Mesendoderm (in vitro differentiated cells): ENCODE measurements at regions not wholly inside any gene's neighbourhood (a gene's known extent, or its start where the extent isn't known, plus 50 kb on each side); places are given as distances from the start of the nearest gene placed in this dataset.

Experiments
- DNase-seq: peaks from one replicate; pipeline ENCODE4 v3.0.0; 2013
- H2AK5ac ChIP-seq: 2 replicates; pipeline ENCODE4 v1.6.1; 2013; ENCODE audit warnings: low read length, inconsistent platforms
- H2BK120ac ChIP-seq: 2 replicates; pipeline ENCODE4 v1.6.1; 2013; ENCODE audit warnings: low read depth, mild to moderate bottlenecking, low read length, moderate library complexity, mixed read lengths
- H2BK15ac ChIP-seq: replicated peaks from 2 replicates; pipeline ENCODE4 v1.6.1; 2013; ENCODE audit warnings: low read depth, mild to moderate bottlenecking, moderate library complexity
- H2BK5ac ChIP-seq: 2 replicates; pipeline ENCODE4 v1.6.1; 2013; ENCODE audit warnings: low read length, inconsistent platforms
- H3K18ac ChIP-seq: 2 replicates; pipeline ENCODE4 v1.6.1; 2013; ENCODE audit warnings: mild to moderate bottlenecking, low read length, mixed read lengths
- H3K23ac ChIP-seq: one replicate; pipeline ENCODE4 v1.6.1; 2013; ENCODE audit warnings: low read length
- H3K27ac ChIP-seq: 2 replicates; pipeline ENCODE4 v1.5.1; 2013; ENCODE audit warnings: low read depth, mild to moderate bottlenecking, inconsistent platforms, low read length, moderate library complexity
- H3K27me3 ChIP-seq: 2 replicates; pipeline ENCODE4 v1.6.1; 2013; ENCODE audit warnings: low read length, control low read depth, mild to moderate bottlenecking, inconsistent platforms; ENCODE audit not compliant: insufficient read depth, poor library complexity
- H3K36me3 ChIP-seq: 2 replicates; pipeline ENCODE4 v1.6.1; 2013; ENCODE audit warnings: low read length, inconsistent platforms; ENCODE audit not compliant: control insufficient read depth, insufficient read depth
- H3K4ac ChIP-seq: one replicate; pipeline ENCODE4 v1.6.1; 2013; ENCODE audit warnings: low read depth, mild to moderate bottlenecking, low read length, moderate library complexity
- H3K4me1 ChIP-seq: 2 replicates; pipeline ENCODE4 v1.6.1; 2013; ENCODE audit warnings: low read depth, low read length, inconsistent platforms; ENCODE audit not compliant: control insufficient read depth
- H3K4me2 ChIP-seq: 2 replicates; pipeline ENCODE4 v1.6.1; 2013; ENCODE audit warnings: low read length
- H3K4me3 ChIP-seq: 2 replicates; pipeline ENCODE4 v1.5.1; 2013; ENCODE audit warnings: mild to moderate bottlenecking, low read length
- H3K56ac ChIP-seq: one replicate; pipeline ENCODE4 v1.6.1; 2013; ENCODE audit warnings: low read length
- H3K79me1 ChIP-seq: 2 replicates; pipeline ENCODE4 v1.6.1; 2013; ENCODE audit warnings: low read length, inconsistent platforms
- H3K79me2 ChIP-seq: 2 replicates; pipeline ENCODE4 v1.6.1; 2013; ENCODE audit warnings: mild to moderate bottlenecking, low read length; ENCODE audit not compliant: control insufficient read depth, insufficient read depth
- H3K9ac ChIP-seq: 2 replicates; pipeline ENCODE4 v1.6.1; 2013; ENCODE audit warnings: low read length, inconsistent platforms
- H4K5ac ChIP-seq: one replicate; pipeline ENCODE4 v1.6.1; 2013; ENCODE audit warnings: low read length
- H4K8ac ChIP-seq: one replicate; pipeline ENCODE4 v1.6.1; 2013; ENCODE audit warnings: low read depth, mild to moderate bottlenecking, control low read depth, low read length, moderate library complexity
- WGBS: extraction: QIAGEN DNeasy Blood & Tissue Kit; methylation state at CpG from one replicate; pipeline ENCODE4 v1.1.7; 2013; ENCODE audit warnings: low lambda C conversion rate, missing lambda C conversion rate; ENCODE audit not compliant: insufficient coverage; ENCODE audit errors: extremely low coverage; 5-methylcytosine and 5-hydroxymethylcytosine counted together

- H4K8ac ChIP-seq = no peak overlapping the region
- no peak overlapping the region for H2BK5ac ChIP-seq
- no peak overlapping the region for H3K18ac ChIP-seq
- H3K23ac ChIP-seq = no peak overlapping the region
- no peak overlapping the region for H2AK5ac ChIP-seq
- no peak overlapping the region for H3K4ac ChIP-seq
- no peak overlapping the region for H2BK15ac ChIP-seq
- H3K27ac ChIP-seq = no peak overlapping the region
- no peak overlapping the region for H4K5ac ChIP-seq
- H3K79me2 ChIP-seq = no peaks in the 10 kb centered on the region
- no peak overlapping the region for H3K9ac ChIP-seq
- H3K4me1 ChIP-seq = no peaks in the 10 kb centered on the region
- H3K4me2 ChIP-seq = no peak overlapping the region
- no peaks in the 10 kb centered on the region for H3K79me1 ChIP-seq
- H3K27me3 ChIP-seq = no peaks in the 10 kb centered on the region
- no CpG with 5 or more reads among the region's 6 CpGs for WGBS
- H3K4me3 ChIP-seq = no peak overlapping the region
- H2BK120ac ChIP-seq = no peak overlapping the region
- no peak overlapping the region for H3K56ac ChIP-seq
- no peak for DNase-seq
- no peaks in the 10 kb centered on the region for H3K36me3 ChIP-seq
Observed at GRCh38 chr7:50227726-50228125, 76.8 kb upstream of the IKZF1 start.

- Histone ChIP-seq H2AK5ac (no peak overlapping the region), H2BK5ac (no peak overlapping the region)
Observed at GRCh38 chr7:50226669-50227068, 77.8 kb upstream of the IKZF1 start.

GRCh38 chr7:50226145-50226544 is 78.4 kb upstream of the IKZF1 start:
- H3K27me3 ChIP-seq = no peaks in the 10 kb centered on the region
- no peak for DNase-seq
- no peak overlapping the region for H3K4me2 ChIP-seq
- H4K8ac ChIP-seq = no peak overlapping the region
- H3K36me3 ChIP-seq = no peaks in the 10 kb centered on the region
- no peak overlapping the region for H3K18ac ChIP-seq
- H2AK5ac ChIP-seq = no peak overlapping the region
- no peaks in the 10 kb centered on the region for H3K4me1 ChIP-seq
- no peaks in the 10 kb centered on the region for H3K79me2 ChIP-seq
- no peak overlapping the region for H2BK15ac ChIP-seq
- no peak overlapping the region for H2BK5ac ChIP-seq
- no peak overlapping the region for H3K4me3 ChIP-seq
- no peaks in the 10 kb centered on the region for H3K79me1 ChIP-seq
- no peak overlapping the region for H3K27ac ChIP-seq
- H2BK120ac ChIP-seq = no peak overlapping the region
- no peak overlapping the region for H3K9ac ChIP-seq
- H3K23ac ChIP-seq = no peak overlapping the region
- no peak overlapping the region for H3K56ac ChIP-seq
- H4K5ac ChIP-seq = no peak overlapping the region
- WGBS = no CpG with 5 or more reads among the region's 3 CpGs
- no peak overlapping the region for H3K4ac ChIP-seq

More at GRCh38 chr7:50226669-50227068, 77.8 kb upstream of the IKZF1 start:
- no peak overlapping the region for H4K5ac ChIP-seq
- no peak overlapping the region for H3K18ac ChIP-seq
- WGBS = no CpG with 5 or more reads among the region's 3 CpGs
- H3K27ac ChIP-seq = no peak overlapping the region
- H4K8ac ChIP-seq = no peak overlapping the region
- no peak overlapping the region for H2BK15ac ChIP-seq
- H3K36me3 ChIP-seq = no peaks in the 10 kb centered on the region
- no peak overlapping the region for H3K4ac ChIP-seq
- no peak overlapping the region for H3K4me2 ChIP-seq
- no peaks in the 10 kb centered on the region for H3K4me1 ChIP-seq
- no peaks in the 10 kb centered on the region for H3K27me3 ChIP-seq
- no peak overlapping the region for H3K4me3 ChIP-seq
- no peaks in the 10 kb centered on the region for H3K79me1 ChIP-seq
- no peak overlapping the region for H3K56ac ChIP-seq
- H3K79me2 ChIP-seq = no peaks in the 10 kb centered on the region
- H3K23ac ChIP-seq = no peak overlapping the region
- DNase-seq = no peak
- H2BK120ac ChIP-seq = no peak overlapping the region
- H3K9ac ChIP-seq = no peak overlapping the region

- Histone ChIP-seq H3K4ac (no peak overlapping the region), H3K79me2 (no peaks in the 10 kb centered on the region), H4K8ac (no peak overlapping the region), H3K27ac (no peak overlapping the region), H2BK120ac (no peak overlapping the region), H3K9ac (no peak overlapping the region), H3K4me2 (no peak overlapping the region), H3K27me3 (no peaks in the 10 kb centered on the region), H3K4me3 (no peak overlapping the region), H3K23ac (no peak overlapping the region), H3K4me1 (no peaks in the 10 kb centered on the region), H3K36me3 (no peaks in the 10 kb centered on the region), H2AK5ac (no peak overlapping the region), H3K56ac (no peak overlapping the region), H4K5ac (no peak overlapping the region), H3K79me1 (no peaks in the 10 kb centered on the region), H2BK5ac (no peak overlapping the region), H3K18ac (no peak overlapping the region), H2BK15ac (no peak overlapping the region)
- DNase-seq = no peak
Observed at GRCh38 chr7:50221433-50221832, 83.1 kb upstream of the IKZF1 start.

- no peak overlapping the region for H3K56ac ChIP-seq
- DNase-seq = no peak
- H3K4me2 ChIP-seq = no peak overlapping the region
- H3K9ac ChIP-seq = no peak overlapping the region
- H3K4me1 ChIP-seq = no peaks in the 10 kb centered on the region
- H3K4ac ChIP-seq = no peak overlapping the region
- no peaks in the 10 kb centered on the region for H3K79me2 ChIP-seq
- H4K8ac ChIP-seq = no peak overlapping the region
- H3K79me1 ChIP-seq = no peaks in the 10 kb centered on the region
- no peak overlapping the region for H2BK120ac ChIP-seq
- no peak overlapping the region for H3K27ac ChIP-seq
- no peak overlapping the region for H3K4me3 ChIP-seq
- no peak overlapping the region for H3K23ac ChIP-seq
- H2BK15ac ChIP-seq = no peak overlapping the region
- H4K5ac ChIP-seq = no peak overlapping the region
- no peak overlapping the region for H2AK5ac ChIP-seq
- no CpG with 5 or more reads among the region's 3 CpGs for WGBS
- H3K27me3 ChIP-seq = no peaks in the 10 kb centered on the region
- H3K36me3 ChIP-seq = no peaks in the 10 kb centered on the region
- H3K18ac ChIP-seq = no peak overlapping the region
- H2BK5ac ChIP-seq = no peak overlapping the region
Observed at GRCh38 chr7:50221028-50221427, 83.5 kb upstream of the IKZF1 start.

GRCh38 chr7:50220273-50220672 is 84.2 kb upstream of the IKZF1 start:
- Histone ChIP-seq H2BK15ac (no peak overlapping the region), H3K27me3 (no peaks in the 10 kb centered on the region), H3K4me1 (no peaks in the 10 kb centered on the region), H3K4me2 (no peak overlapping the region), H3K4ac (no peak overlapping the region), H3K9ac (no peak overlapping the region), H4K5ac (no peak overlapping the region), H3K56ac (no peak overlapping the region), H2BK5ac (no peak overlapping the region), H4K8ac (no peak overlapping the region), H2AK5ac (no peak overlapping the region), H2BK120ac (no peak overlapping the region), H3K18ac (no peak overlapping the region), H3K79me1 (no peaks in the 10 kb centered on the region), H3K23ac (no peak overlapping the region), H3K27ac (no peak overlapping the region), H3K36me3 (no peaks in the 10 kb centered on the region), H3K79me2 (no peaks in the 10 kb centered on the region), H3K4me3 (no peak overlapping the region)
- no peak for DNase-seq
- WGBS = no CpG with 5 or more reads among the region's 2 CpGs
